Posterior cingulate gyrus (tissue), 11 donors: ENCODE measurements at regions not wholly inside any gene's neighbourhood (a gene's known extent, or its start where the extent isn't known, plus 50 kb on each side); places are given as distances from the start of the nearest gene placed in this dataset.
"Not testable (repeated sequence)": the region's sequence is repeated elsewhere in the genome, so short reads cannot be mapped to it uniquely, and the experiment has no call there.

Experiments used
- DNase-seq, 10 donors: peaks; one replicate each; pipeline versions ENCODE4 v3.0.0 to v3.0.0-alpha.2; 2020 to 2021; ENCODE audit warnings: mixed read lengths in 3 of 10
- intact Hi-C: fragments of 100-400 bp; cut with DNase I; formaldehyde crosslinking; loops from one replicate; pipeline ENCODE4 v1.15.1; 2023

DNA sequence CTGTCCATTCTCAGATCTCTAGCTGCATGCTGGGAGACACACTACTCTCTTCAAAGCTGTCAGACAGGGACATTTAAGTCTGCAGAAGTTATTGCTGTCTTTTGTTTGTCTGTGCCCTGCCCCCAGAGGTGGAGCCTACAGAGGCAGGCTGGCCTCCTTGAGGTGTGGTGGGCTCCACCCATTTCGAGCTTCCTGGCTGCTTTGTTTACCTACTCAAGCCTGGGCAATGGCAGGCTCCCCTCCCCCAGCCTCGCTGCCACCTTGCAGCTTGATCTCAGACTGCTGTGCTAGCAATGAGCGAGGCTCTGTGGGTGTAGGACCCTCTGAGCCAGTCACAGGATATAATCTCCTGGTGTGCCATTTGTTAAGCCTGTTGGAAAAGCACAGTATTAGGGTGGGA lies 59.4 kb upstream of the NUDT11 start:
- intact Hi-C loops = not testable (repeated sequence)
- peak in 1 of 10 donors; percentile 58 for DNase-seq
